ENCODE measurements at regions not wholly inside any gene's neighbourhood (a gene's known extent, or its start where the extent isn't known, plus 50 kb on each side); places are given as distances from the start of the nearest gene placed in this dataset.
"Not testable (repeated sequence)": the region's sequence is repeated elsewhere in the genome, so short reads cannot be mapped to it uniquely, and the experiment has no call there.

- Mint-ChIP-seq H3K4me3 (no peak overlapping the region), H3K4me1 (ENCODE audit: low read depth) (no peaks in the 10 kb centered on the region), H3K36me3 (ENCODE audit: low read depth) (no peaks in the 10 kb centered on the region), H3K27me3 (no peaks in the 10 kb centered on the region), H3K27ac (no peak overlapping the region), H3K9me3 (peaks cover 22% of the 10 kb centered on the region)
These were observed 477.3 kb downstream of the DCDC2C start for GRCh38 chr2:4180631-4181030.

- H3K27me3 Mint-ChIP-seq: no peaks in the 10 kb centered on the region
These were observed 477.7 kb downstream of the DCDC2C start for GRCh38 chr2:4181062-4181461.

DNA sequence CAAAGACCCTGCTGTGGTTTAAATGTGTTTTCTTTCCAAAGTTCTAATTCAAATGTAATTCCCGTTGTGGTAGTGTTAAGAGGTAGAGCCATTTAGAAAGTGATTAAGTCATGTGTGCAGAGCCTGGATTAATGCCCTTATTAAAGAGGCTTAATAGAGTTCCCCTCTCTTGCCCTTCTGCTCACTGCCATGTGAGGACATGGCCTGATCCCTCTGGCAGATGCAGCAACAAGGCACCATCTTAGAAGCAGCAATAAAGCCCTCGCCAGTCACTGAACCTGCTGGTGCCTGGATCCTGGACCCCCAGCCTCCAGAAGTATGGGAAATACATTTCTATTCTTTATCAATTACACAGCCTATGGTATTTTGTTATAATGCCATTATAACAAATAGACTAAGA lies 485.2 kb downstream of the DCDC2C start:
- Mint-ChIP-seq H3K36me3 (ENCODE audit: low read depth) (no peaks in the 10 kb centered on the region), H3K4me3 (no peak overlapping the region), H3K9me3 (peaks cover 17% of the 10 kb centered on the region), H3K4me1 (ENCODE audit: low read depth) (no peaks in the 10 kb centered on the region), H3K27me3 (no peaks in the 10 kb centered on the region), H3K27ac (no peak overlapping the region)

More at GRCh38 chr2:4181062-4181461, 477.7 kb downstream of the DCDC2C start:
- no peak overlapping the region for H3K27ac Mint-ChIP-seq
- H3K36me3 Mint-ChIP-seq (ENCODE audit: low read depth): no peaks in the 10 kb centered on the region
- H3K4me1 Mint-ChIP-seq (ENCODE audit: low read depth): no peaks in the 10 kb centered on the region
- peaks cover 21% of the 10 kb centered on the region for H3K9me3 Mint-ChIP-seq
- no peak overlapping the region for H3K4me3 Mint-ChIP-seq

DNA sequence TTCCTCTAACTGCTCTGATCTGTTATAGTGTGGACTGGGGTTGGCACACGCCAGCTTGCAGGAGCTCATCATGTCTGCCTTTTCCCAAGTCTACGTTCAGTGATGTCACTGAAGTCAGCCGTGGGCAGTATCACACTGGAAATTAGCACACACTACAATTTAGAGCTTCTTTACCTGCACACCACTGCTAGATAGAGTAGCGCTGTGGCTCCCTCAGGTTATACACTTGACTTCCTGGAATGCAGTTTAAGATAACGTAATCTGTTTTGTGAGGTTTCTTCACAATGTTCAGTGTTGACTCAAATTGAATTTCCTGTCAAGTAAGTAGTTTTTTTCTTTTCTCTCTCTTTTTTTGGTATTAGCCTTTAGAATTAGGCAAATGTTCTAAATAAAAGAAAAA lies 487.2 kb downstream of the DCDC2C start:
- H3K4me1 Mint-ChIP-seq (ENCODE audit: low read depth): no peaks in the 10 kb centered on the region
- no peak overlapping the region for H3K4me3 Mint-ChIP-seq
- H3K27me3 Mint-ChIP-seq: no peaks in the 10 kb centered on the region
- H3K9me3 Mint-ChIP-seq: peaks cover 18% of the 10 kb centered on the region
- H3K36me3 Mint-ChIP-seq (ENCODE audit: low read depth): no peaks in the 10 kb centered on the region
- H3K27ac Mint-ChIP-seq: no peak overlapping the region

- Mint-ChIP-seq H3K27me3 (no peaks in the 10 kb centered on the region), H3K36me3 (ENCODE audit: low read depth) (no peaks in the 10 kb centered on the region), H3K4me3 (no peak overlapping the region), H3K9me3 (peaks cover 18% of the 10 kb centered on the region), H3K27ac (no peak overlapping the region), H3K4me1 (ENCODE audit: low read depth) (no peaks in the 10 kb centered on the region)
These were observed 488.7 kb downstream of the DCDC2C start for GRCh38 chr2:4192119-4192518.

DNA sequence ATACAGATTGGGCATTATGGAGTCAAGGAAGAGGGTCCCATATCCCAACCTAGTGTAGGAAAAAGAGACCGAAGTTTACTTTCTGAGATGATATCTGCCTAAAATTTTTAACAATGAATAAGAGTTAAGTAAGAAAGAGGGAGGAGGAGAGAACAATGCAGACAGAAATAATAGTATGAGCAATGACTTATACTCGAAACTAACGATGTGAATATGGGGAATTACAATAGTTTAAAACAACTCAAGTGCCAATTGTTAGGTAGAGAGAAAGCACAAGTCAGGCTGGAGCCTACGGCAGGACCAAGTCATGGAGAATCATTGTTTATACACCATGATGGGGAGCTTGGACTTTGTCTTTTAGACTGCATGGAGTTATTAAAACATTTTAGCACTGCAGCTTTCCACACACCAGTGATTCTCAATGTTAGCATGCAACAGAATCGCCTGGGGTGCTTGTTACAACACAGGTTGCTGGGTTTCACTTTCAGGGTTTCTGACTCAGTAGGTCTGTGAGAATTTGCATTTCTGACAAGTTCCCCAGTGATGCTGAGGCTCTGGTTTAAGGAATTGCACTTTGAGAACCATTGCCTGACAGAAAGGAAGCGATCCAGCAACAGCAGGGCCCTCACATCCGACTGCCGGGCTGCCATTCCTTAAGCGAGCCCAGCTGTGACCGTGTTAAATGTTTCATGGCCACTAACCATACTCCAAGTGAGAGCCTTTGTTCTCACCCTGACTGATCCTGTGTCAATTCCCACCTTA lies 511.2 kb downstream of the DCDC2C start:
- Mint-ChIP-seq H3K27ac (no peak overlapping the region), H3K4me3 (no peak overlapping the region), H3K27me3 (no peaks in the 10 kb centered on the region), H3K36me3 (ENCODE audit: low read depth) (no peaks in the 10 kb centered on the region), H3K9me3 (peaks cover 6% of the 10 kb centered on the region), H3K4me1 (ENCODE audit: low read depth) (no peaks in the 10 kb centered on the region)

DNA sequence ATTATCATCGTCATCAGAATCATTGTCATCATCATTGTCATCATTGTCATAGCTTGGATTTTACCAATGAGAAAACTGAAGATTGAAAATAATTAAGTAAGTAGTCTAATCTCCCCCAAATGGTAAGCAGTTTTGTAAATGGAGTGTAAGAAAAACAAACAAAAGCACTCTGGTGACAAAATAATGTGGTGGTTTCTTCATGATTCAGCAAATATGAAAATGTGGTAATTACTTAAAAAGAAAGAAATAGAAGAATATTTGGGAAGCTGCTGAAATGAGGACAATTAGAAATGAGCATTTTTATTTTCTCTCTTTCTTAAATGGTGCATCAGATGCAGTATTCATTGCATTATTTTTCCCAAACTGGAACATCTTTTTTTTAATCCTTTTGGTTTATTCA lies 514.4 kb downstream of the DCDC2C start:
- Mint-ChIP-seq H3K4me1 (ENCODE audit: low read depth) (no peaks in the 10 kb centered on the region), H3K36me3 (ENCODE audit: low read depth) (no peaks in the 10 kb centered on the region), H3K27ac (no peak overlapping the region), H3K27me3 (no peaks in the 10 kb centered on the region), H3K9me3 (peaks cover 8% of the 10 kb centered on the region), H3K4me3 (no peak overlapping the region)

- Mint-ChIP-seq H3K36me3 (ENCODE audit: low read depth) (no peaks in the 10 kb centered on the region), H3K4me1 (ENCODE audit: low read depth) (no peaks in the 10 kb centered on the region), H3K27ac (no peak overlapping the region), H3K9me3 (peaks cover 13% of the 10 kb centered on the region), H3K4me3 (no peak overlapping the region), H3K27me3 (no peaks in the 10 kb centered on the region)
These were observed 515.7 kb downstream of the DCDC2C start for GRCh38 chr2:4219101-4219500.

- H3K27ac Mint-ChIP-seq: no peak overlapping the region
- no peaks in the 10 kb centered on the region for H3K4me1 Mint-ChIP-seq (ENCODE audit: low read depth)
- H3K9me3 Mint-ChIP-seq: peaks cover 13% of the 10 kb centered on the region
- no peak overlapping the region for H3K4me3 Mint-ChIP-seq
- no peaks in the 10 kb centered on the region for H3K36me3 Mint-ChIP-seq (ENCODE audit: low read depth)
- H3K27me3 Mint-ChIP-seq: no peaks in the 10 kb centered on the region
These were observed 516.2 kb downstream of the DCDC2C start for GRCh38 chr2:4219571-4219970.

DNA sequence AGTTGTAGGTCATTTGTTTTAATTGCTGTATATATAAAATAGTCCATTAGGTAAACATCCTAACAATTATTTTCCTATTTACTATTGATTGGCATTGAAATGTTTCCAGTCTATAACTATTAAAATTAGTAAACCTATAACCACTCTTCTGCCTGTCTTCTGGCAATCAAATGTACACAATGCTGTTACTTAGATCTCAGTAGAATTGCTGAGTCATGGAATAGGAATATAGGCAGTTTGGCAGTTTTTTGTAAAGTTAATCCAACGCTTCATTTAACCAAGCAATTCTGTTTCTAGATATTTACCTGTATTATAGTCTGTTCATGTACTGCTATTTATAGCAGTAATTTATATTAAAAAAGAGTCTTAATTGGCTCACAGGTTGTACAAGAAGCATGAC lies 518.1 kb downstream of the DCDC2C start:
- H3K4me3 Mint-ChIP-seq: no peak overlapping the region
- H3K27ac Mint-ChIP-seq: no peak overlapping the region
- no peaks in the 10 kb centered on the region for H3K4me1 Mint-ChIP-seq (ENCODE audit: low read depth)
- H3K9me3 Mint-ChIP-seq: peaks cover 9% of the 10 kb centered on the region
- no peaks in the 10 kb centered on the region for H3K27me3 Mint-ChIP-seq
- no peaks in the 10 kb centered on the region for H3K36me3 Mint-ChIP-seq (ENCODE audit: low read depth)

GRCh38 chr2:4221845-4222244 lies 518.5 kb downstream of the DCDC2C start:
- Mint-ChIP-seq H3K4me1 (ENCODE audit: low read depth) (no peaks in the 10 kb centered on the region), H3K36me3 (ENCODE audit: low read depth) (no peaks in the 10 kb centered on the region), H3K9me3 (peaks cover 9% of the 10 kb centered on the region), H3K4me3 (no peak overlapping the region), H3K27me3 (no peaks in the 10 kb centered on the region), H3K27ac (no peak overlapping the region)

DNA sequence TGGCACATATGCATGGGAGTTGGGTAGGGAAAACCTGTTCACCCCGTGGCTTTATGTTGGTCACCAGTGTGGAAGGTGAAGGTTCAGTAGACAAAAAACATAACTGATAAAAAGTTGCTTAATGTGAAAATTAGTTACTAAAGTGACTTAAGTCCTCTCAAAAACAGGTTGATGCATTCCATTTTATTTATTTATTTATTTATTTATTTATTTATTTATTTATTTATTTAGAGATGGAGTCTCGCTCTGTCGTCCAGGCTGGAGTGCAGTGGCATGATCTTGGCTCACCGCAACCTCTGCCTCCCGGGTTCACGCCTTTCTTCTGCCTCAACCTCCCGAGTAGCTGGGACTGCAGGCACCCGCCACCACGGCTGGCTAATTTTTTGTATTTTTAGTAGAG lies 541.0 kb downstream of the DCDC2C start:
- peaks cover 24% of the 10 kb centered on the region for H3K9me3 Mint-ChIP-seq
- not testable (repeated sequence) for H3K27ac Mint-ChIP-seq; H3K4me3 Mint-ChIP-seq; H3K36me3 Mint-ChIP-seq (ENCODE audit: low read depth); H3K27me3 Mint-ChIP-seq; H3K4me1 Mint-ChIP-seq (ENCODE audit: low read depth)

DNA sequence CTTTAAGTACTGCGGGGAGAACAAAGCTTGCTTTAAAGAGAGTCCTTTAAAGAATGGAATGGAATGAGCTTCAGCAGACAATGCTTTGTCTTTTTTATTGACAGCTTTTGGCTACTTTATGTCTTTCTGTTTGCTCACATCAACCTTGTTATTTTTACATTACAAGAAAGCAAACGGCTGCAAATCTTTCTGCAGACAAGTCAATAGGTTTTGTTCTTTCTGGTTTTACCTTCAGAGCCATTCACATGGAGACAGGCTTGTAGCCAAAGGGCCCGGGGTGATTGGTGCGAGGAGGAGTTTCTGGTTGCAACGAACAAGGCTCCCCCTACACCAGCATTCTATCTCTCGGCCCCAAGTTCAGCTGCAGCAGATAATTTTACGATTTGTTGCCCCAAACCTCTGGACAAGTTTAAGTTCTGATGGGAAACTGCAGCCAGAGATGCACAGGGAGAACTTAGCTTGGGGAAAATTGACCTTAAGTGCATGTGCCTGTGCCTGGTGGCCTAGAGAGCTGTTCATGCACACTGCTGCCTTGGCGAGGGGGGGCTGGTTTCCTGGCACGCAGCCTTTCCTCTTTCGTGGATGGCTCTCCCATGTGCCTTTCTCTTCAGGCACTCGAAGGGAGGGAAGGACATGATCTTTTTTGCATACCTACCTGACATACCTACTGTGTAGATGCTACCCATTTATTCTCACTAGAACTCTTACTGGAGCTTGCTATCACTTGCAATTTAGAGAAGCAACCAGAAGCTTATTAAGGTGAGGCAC lies 543.2 kb downstream of the DCDC2C start:
- no peaks in the 10 kb centered on the region for H3K27me3 Mint-ChIP-seq
- H3K27ac Mint-ChIP-seq: no peak overlapping the region
- H3K9me3 Mint-ChIP-seq: peaks cover 18% of the 10 kb centered on the region
- no peaks in the 10 kb centered on the region for H3K36me3 Mint-ChIP-seq (ENCODE audit: low read depth)
- no peak overlapping the region for H3K4me3 Mint-ChIP-seq
- H3K4me1 Mint-ChIP-seq (ENCODE audit: low read depth): no peaks in the 10 kb centered on the region

GRCh38 chr2:4247791-4248190 lies 544.4 kb downstream of the DCDC2C start:
- Mint-ChIP-seq H3K4me3 (no peak overlapping the region), H3K36me3 (ENCODE audit: low read depth) (no peaks in the 10 kb centered on the region), H3K4me1 (ENCODE audit: low read depth) (no peaks in the 10 kb centered on the region)

GRCh38 chr2:4255491-4255890 lies 552.1 kb downstream of the DCDC2C start:
- Mint-ChIP-seq H3K9me3 (no peaks in the 10 kb centered on the region), H3K4me3 (no peak overlapping the region), H3K36me3 (ENCODE audit: low read depth) (no peaks in the 10 kb centered on the region), H3K27ac (no peak overlapping the region), H3K4me1 (ENCODE audit: low read depth) (no peaks in the 10 kb centered on the region), H3K27me3 (no peaks in the 10 kb centered on the region)

More at GRCh38 chr2:4247791-4248190, 544.4 kb downstream of the DCDC2C start:
- H3K9me3 Mint-ChIP-seq: peaks cover 18% of the 10 kb centered on the region
- no peaks in the 10 kb centered on the region for H3K27me3 Mint-ChIP-seq
- no peak overlapping the region for H3K27ac Mint-ChIP-seq

Data from stimulated activated naive CD8-positive, alpha-beta T cell treated with anti-CD3 and anti-CD28 coated beads, Interleukin-15, Interleukin-2, amounts not matched to agents 100 ng/mL and 50 ng/mL, for 24 hours (primary cell).